OCI-LY1 (cell line): ENCODE measurements at regions not wholly inside any gene's neighbourhood (a gene's known extent, or its start where the extent isn't known, plus 50 kb on each side); places are given as distances from the start of the nearest gene placed in this dataset.

Source experiments
- H2AFZ ChIP-seq: fragments of 200-600 bp; sonication (generic), shearing (Covaris generic); 2 replicates; pipeline ENCODE4 v1.6.0; 2014; ENCODE audit warnings: antibody characterized with exemption, mild to moderate bottlenecking, low read length
- H3F3A ChIP-seq: fragments of 200-600 bp; sonication (generic), shearing (Covaris generic); 2 replicates; pipeline ENCODE4 v1.6.0; 2014; ENCODE audit warnings: mild to moderate bottlenecking, antibody characterized with exemption, low read length, moderate library complexity; ENCODE audit not compliant: insufficient read depth
- H3K27ac ChIP-seq: fragments of 200-600 bp; sonication (generic); 2 replicates; pipeline ENCODE4 v1.5.1; 2014; ENCODE audit warnings: low read length, mixed run types, mild to moderate bottlenecking, low read depth; ENCODE audit not compliant: poor library complexity, severe bottlenecking
- H3K27me3 ChIP-seq: fragments of 200-600 bp; sonication (generic); 2 replicates; pipeline ENCODE4 v1.6.0; 2014; ENCODE audit warnings: antibody characterized with exemption, mild to moderate bottlenecking, low read length, moderate library complexity; ENCODE audit not compliant: insufficient read depth
- H3K36me3 ChIP-seq: fragments of 200-600 bp; sonication (generic); 2 replicates; pipeline ENCODE4 v1.6.1; 2014; ENCODE audit warnings: mild to moderate bottlenecking, antibody characterized with exemption, low read length, moderate library complexity, mixed read lengths; ENCODE audit not compliant: insufficient read depth
- H3K4me1 ChIP-seq: fragments of 200-600 bp; sonication (generic); 2 replicates; pipeline ENCODE4 v1.5.1; 2014; ENCODE audit warnings: mild to moderate bottlenecking, low read length, moderate library complexity; ENCODE audit not compliant: insufficient read depth, severe bottlenecking
- H3K4me2 ChIP-seq: fragments of 200-600 bp; sonication (generic), shearing (Covaris generic); 2 replicates; pipeline ENCODE4 v1.6.1; 2014; ENCODE audit warnings: low read length
- H3K4me3 ChIP-seq: fragments of 200-600 bp; sonication (generic); 2 replicates; pipeline ENCODE4 v1.5.1; 2014; ENCODE audit warnings: low read length, low read depth, mild to moderate bottlenecking, mixed read lengths; ENCODE audit not compliant: poor library complexity, severe bottlenecking
- H3K79me2 ChIP-seq: fragments of 200-600 bp; shearing (Covaris generic); 2 replicates; pipeline ENCODE4 v1.6.1; 2016; ENCODE audit warnings: mixed run types, low read length, mixed read lengths; ENCODE audit not compliant: insufficient read depth
- H3K9ac ChIP-seq: fragments of 200-600 bp; sonication (generic), shearing (Covaris generic); 2 replicates; pipeline ENCODE4 v1.6.1; 2014; ENCODE audit warnings: mild to moderate bottlenecking, low read length, mixed read lengths
- H3K9me2 ChIP-seq: fragments of 200-600 bp; sonication (generic), shearing (Covaris generic); 2 replicates; pipeline ENCODE4 v1.6.1; 2014; ENCODE audit warnings: low read depth, mild to moderate bottlenecking, low read length, mixed read lengths
- H3K9me3 ChIP-seq: fragments of 200-600 bp; shearing (Covaris generic); 2 replicates; pipeline ENCODE4 v1.6.1; 2014; ENCODE audit warnings: low read length, mixed read lengths
- H4K20me1 ChIP-seq: fragments of 200-600 bp; sonication (generic), shearing (Covaris generic); 2 replicates; pipeline ENCODE4 v1.6.0; 2016; ENCODE audit warnings: mild to moderate bottlenecking, low read length; ENCODE audit not compliant: insufficient read depth
- EZH2 ChIP-seq: fragments of 200-600 bp; sonication (generic), shearing (Covaris generic); IDR thresholded peaks from 2 replicates; pipeline ENCODE4 v1.8.0; 2017; ENCODE audit warnings: borderline replicate concordance, mixed run types, mild to moderate bottlenecking, antibody characterized with exemption, low read length, moderate library complexity, mixed read lengths
- TF ChIP-seq, protein P1 (sequence below): fragments of 200-600 bp; sonication (generic), shearing (Covaris generic); IDR thresholded peaks from 2 replicates; pipeline ENCODE4 v1.5.1; 2017; ENCODE audit warnings: mild to moderate bottlenecking, antibody characterized with exemption, low read length, moderate library complexity, mixed read lengths

DNA sequence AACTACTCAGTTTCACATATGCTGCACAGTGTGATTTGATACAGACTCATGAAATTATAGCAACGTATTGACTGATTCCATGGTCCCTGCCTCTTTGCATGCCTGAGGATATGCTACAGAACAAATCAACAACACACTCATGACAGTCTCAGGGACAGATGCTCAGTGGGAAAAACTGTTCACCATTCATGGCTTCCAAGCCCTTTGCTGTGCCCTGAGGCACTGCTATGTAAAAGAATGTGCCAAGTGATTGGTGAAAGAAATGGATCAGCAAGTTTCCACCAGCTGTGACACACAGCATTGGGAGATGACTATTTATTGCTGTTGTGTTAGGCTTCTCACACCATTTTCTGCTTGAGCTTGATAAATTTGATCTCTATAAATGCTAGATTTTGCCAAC lies 825.6 kb upstream of the INTU start:
- H3K4me2 ChIP-seq, result no peak overlapping the region
- no peak overlapping the region for H3K27ac ChIP-seq
- TF ChIP-seq, protein P1, sequence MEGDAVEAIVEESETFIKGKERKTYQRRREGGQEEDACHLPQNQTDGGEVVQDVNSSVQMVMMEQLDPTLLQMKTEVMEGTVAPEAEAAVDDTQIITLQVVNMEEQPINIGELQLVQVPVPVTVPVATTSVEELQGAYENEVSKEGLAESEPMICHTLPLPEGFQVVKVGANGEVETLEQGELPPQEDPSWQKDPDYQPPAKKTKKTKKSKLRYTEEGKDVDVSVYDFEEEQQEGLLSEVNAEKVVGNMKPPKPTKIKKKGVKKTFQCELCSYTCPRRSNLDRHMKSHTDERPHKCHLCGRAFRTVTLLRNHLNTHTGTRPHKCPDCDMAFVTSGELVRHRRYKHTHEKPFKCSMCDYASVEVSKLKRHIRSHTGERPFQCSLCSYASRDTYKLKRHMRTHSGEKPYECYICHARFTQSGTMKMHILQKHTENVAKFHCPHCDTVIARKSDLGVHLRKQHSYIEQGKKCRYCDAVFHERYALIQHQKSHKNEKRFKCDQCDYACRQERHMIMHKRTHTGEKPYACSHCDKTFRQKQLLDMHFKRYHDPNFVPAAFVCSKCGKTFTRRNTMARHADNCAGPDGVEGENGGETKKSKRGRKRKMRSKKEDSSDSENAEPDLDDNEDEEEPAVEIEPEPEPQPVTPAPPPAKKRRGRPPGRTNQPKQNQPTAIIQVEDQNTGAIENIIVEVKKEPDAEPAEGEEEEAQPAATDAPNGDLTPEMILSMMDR, result no peak
- TF ChIP-seq EZH2, result no peak
- H4K20me1 ChIP-seq, result no peaks in the 10 kb centered on the region
- no peak overlapping the region for H2AFZ ChIP-seq
- no peaks in the 10 kb centered on the region for H3F3A ChIP-seq
- no peaks in the 10 kb centered on the region for H3K9me3 ChIP-seq
- no peaks in the 10 kb centered on the region for H3K4me1 ChIP-seq
- no peak overlapping the region for H3K4me3 ChIP-seq
- no peaks in the 10 kb centered on the region for H3K36me3 ChIP-seq
- no peaks in the 10 kb centered on the region for H3K27me3 ChIP-seq
- H3K9ac ChIP-seq, result no peak overlapping the region
- no peaks in the 10 kb centered on the region for H3K9me2 ChIP-seq
- H3K79me2 ChIP-seq, result no peaks in the 10 kb centered on the region

DNA sequence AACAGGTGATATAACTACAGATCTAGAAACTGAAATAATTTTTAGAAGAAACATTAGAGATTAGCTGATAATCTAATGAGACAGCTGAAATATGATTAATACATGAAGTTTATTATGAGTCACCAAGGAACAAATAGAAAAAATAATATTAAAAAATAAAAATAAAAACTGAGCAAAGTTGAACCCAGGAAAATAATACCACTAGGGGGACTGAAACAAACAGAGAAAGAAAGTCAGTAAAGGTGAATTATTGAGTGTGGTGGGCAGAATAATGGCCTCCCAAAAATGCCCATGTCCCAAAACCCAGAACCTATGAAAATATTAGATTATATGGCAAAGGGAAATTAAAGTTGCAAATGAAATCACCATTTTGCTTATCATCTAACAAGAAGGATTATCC lies 820.7 kb upstream of the INTU start:
- Histone ChIP-seq H3K79me2 (no peaks in the 10 kb centered on the region), H3K9me3 (no peaks in the 10 kb centered on the region), H3K4me1 (no peaks in the 10 kb centered on the region), H4K20me1 (no peaks in the 10 kb centered on the region), H3K9ac (no peak overlapping the region), H3K36me3 (no peaks in the 10 kb centered on the region), H3K9me2 (no peaks in the 10 kb centered on the region), H3K4me2 (no peak overlapping the region), H3K27me3 (no peaks in the 10 kb centered on the region), H3F3A (no peaks in the 10 kb centered on the region), H2AFZ (no peak overlapping the region), H3K4me3 (no peak overlapping the region), H3K27ac (no peak overlapping the region)
- TF ChIP-seq EZH2, result no peak
- TF ChIP-seq, protein P1, result no peak

DNA sequence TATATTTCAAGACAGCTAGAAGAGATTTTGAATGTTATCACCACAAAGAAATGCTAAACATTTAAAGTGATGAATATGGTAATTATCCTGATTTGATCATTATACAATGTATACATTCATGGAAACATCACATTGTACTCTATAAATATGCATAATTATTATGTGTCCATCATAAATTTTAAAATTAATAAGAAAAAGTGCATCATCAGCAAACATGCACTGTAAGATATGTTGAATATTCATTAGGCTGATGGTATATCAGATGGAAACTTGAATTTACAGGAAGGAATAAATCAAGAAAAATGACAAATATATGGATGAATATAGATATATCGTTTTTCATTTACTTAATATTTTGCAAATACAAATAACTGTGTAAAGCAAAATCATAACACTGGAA lies 812.1 kb upstream of the INTU start:
- no peak overlapping the region for H3K27ac ChIP-seq
- H3K9ac ChIP-seq, result no peak overlapping the region
- TF ChIP-seq, protein P1, result no peak
- no peak for TF ChIP-seq EZH2
- no peaks in the 10 kb centered on the region for H4K20me1 ChIP-seq
- no peaks in the 10 kb centered on the region for H3K79me2 ChIP-seq
- no peaks in the 10 kb centered on the region for H3K4me1 ChIP-seq
- H3F3A ChIP-seq, result no peaks in the 10 kb centered on the region
- no peak overlapping the region for H2AFZ ChIP-seq
- no peaks in the 10 kb centered on the region for H3K27me3 ChIP-seq
- H3K4me3 ChIP-seq, result no peak overlapping the region
- H3K4me2 ChIP-seq, result no peak overlapping the region
- no peaks in the 10 kb centered on the region for H3K9me2 ChIP-seq
- H3K36me3 ChIP-seq, result no peaks in the 10 kb centered on the region
- no peaks in the 10 kb centered on the region for H3K9me3 ChIP-seq
